22Rv1 (cell line): ENCODE measurements at regions not wholly inside any gene's neighbourhood (a gene's known extent, or its start where the extent isn't known, plus 50 kb on each side); places are given as distances from the start of the nearest gene placed in this dataset.

Source experiments
- H3K27ac ChIP-seq: fragments of 450-650 bp; 2 replicates; pipeline ENCODE4 v1.5.1; 2017
- ZFX ChIP-seq: fragments of 450-650 bp; IDR thresholded peaks from 2 replicates; pipeline ENCODE4 v1.6.1; 2017; ENCODE audit warnings: antibody characterized with exemption, borderline replicate concordance
- TF ChIP-seq, protein P1 (sequence below): fragments of 450-650 bp; IDR thresholded peaks from 2 replicates; pipeline ENCODE4 v1.5.1; 2017; ENCODE audit warnings: mild to moderate bottlenecking

DNA sequence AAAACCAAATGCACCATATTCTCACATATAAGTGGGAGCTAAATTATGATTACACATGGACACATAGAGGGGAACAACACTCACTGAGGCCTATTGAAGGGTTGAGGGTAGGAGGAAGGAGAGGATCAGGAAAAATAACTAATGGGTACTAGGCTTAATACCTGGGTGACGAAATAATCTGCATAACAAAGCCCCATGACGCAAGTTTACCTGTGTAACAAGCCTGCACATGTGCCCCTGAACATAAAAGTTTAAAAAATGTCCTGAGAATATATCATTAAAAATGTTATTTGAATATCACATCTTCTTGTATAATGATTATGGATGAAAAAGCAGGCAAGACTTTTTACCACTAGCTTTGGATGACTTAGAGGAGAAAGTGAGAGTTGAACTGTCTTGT, 138.0 kb upstream of the NOVA1 start:
- no peak overlapping the region for H3K27ac ChIP-seq
- TF ChIP-seq ZFX: no peak
- TF ChIP-seq, protein P1, sequence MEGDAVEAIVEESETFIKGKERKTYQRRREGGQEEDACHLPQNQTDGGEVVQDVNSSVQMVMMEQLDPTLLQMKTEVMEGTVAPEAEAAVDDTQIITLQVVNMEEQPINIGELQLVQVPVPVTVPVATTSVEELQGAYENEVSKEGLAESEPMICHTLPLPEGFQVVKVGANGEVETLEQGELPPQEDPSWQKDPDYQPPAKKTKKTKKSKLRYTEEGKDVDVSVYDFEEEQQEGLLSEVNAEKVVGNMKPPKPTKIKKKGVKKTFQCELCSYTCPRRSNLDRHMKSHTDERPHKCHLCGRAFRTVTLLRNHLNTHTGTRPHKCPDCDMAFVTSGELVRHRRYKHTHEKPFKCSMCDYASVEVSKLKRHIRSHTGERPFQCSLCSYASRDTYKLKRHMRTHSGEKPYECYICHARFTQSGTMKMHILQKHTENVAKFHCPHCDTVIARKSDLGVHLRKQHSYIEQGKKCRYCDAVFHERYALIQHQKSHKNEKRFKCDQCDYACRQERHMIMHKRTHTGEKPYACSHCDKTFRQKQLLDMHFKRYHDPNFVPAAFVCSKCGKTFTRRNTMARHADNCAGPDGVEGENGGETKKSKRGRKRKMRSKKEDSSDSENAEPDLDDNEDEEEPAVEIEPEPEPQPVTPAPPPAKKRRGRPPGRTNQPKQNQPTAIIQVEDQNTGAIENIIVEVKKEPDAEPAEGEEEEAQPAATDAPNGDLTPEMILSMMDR: no peak

DNA sequence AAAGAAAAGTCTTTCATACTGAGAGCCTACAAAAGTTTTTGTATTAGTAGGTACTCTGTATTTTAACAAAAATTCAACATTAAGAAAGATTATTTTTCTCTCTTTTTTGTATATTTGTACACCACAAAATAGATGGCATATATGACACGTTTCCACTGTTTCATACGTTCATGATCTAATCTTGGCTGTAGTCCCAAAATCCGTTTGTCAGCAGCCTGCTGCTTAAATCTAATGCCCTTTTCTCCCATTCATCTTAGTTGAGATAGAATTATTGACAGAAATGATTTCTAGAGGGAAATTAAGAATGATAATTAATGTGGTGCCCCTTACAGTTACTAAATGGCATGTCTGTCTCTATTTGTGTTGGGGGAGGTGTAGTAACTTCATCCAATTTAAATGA, 140.7 kb upstream of the NOVA1 start:
- TF ChIP-seq, protein P1: no peak
- TF ChIP-seq ZFX: no peak

GRCh38 chr14:26741711-26742212, 143.9 kb upstream of the NOVA1 start:
- no peak overlapping the region for H3K27ac ChIP-seq
- no peak for TF ChIP-seq ZFX
- TF ChIP-seq, protein P1: no peak

More for the DNA sequence above, 140.7 kb upstream of the NOVA1 start:
- H3K27ac ChIP-seq: no peak overlapping the region

- no peak for TF ChIP-seq ZFX
- TF ChIP-seq, protein P1: no peak
- H3K27ac ChIP-seq: no peak overlapping the region
Measured at GRCh38 chr14:26743284-26743683, 145.5 kb upstream of the NOVA1 start.

DNA sequence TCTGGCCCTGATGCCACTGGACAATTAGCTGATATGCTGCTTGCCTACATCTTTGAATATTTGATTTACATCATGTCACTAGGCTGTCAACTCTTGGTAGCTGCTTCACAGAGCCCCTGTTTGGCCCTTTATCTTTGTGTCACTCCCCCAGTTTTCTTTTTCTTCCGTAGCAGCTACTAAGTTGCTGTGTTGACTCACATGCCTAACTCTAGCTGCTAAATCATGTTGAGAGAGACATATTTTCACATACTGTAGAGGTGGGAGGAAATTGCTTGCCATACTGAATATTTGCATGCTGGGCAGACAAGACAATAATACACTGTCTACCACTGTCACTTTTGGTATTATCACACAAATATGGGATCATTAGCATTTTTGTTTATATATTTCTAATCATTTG, 147.1 kb upstream of the NOVA1 start:
- no peak overlapping the region for H3K27ac ChIP-seq
- TF ChIP-seq, protein P1: no peak
- no peak for TF ChIP-seq ZFX

- no peak overlapping the region for H3K27ac ChIP-seq
- TF ChIP-seq ZFX: no peak
- TF ChIP-seq, protein P1: no peak
Measured at GRCh38 chr14:26761532-26761931, 163.7 kb upstream of the NOVA1 start.

- no peak for TF ChIP-seq ZFX
- TF ChIP-seq, protein P1: no peak
- H3K27ac ChIP-seq: no peak overlapping the region
Measured at GRCh38 chr14:26765301-26765700, 167.5 kb upstream of the NOVA1 start.
